Activated CD4-positive, alpha-beta T cell treated with anti-CD3 and anti-CD28 coated beads, Interleukin-2, Interleukin-6, amounts not matched to agents 100 ng/mL and 50 ng/mL, durations not matched to agents 16 hours and 8 hours (primary cell): ENCODE measurements at regions not wholly inside any gene's neighbourhood (a gene's known extent, or its start where the extent isn't known, plus 50 kb on each side); places are given as distances from the start of the nearest gene placed in this dataset.
"Not testable (repeated sequence)": the region's sequence is repeated elsewhere in the genome, so short reads cannot be mapped to it uniquely, and the experiment has no call there.

Source experiments
- DNase-seq: peaks from one replicate; pipeline ENCODE4 v3.0.0-alpha.2; 2020

GRCh38 chr2:87439617-87440204 is 308.2 kb upstream of the PLGLB2 start:
- DNase-seq: not testable (repeated sequence)

- DNase-seq: not testable (repeated sequence)
Observed at GRCh38 chr2:87440650-87441049, 307.2 kb upstream of the PLGLB2 start.

GRCh38 chr2:87441375-87441774 is 306.5 kb upstream of the PLGLB2 start:
- peak; percentile 71 for DNase-seq

- DNase-seq: peak; percentile 71
Observed at GRCh38 chr2:87442983-87443577, 304.8 kb upstream of the PLGLB2 start.

GRCh38 chr2:87444951-87445350 is 302.9 kb upstream of the PLGLB2 start:
- DNase-seq: peak; percentile 31

- DNase-seq: not testable (repeated sequence)
Observed at GRCh38 chr2:87445613-87446312, 302.1 kb upstream of the PLGLB2 start.

GRCh38 chr2:87446313-87446696 is 301.6 kb upstream of the PLGLB2 start:
- DNase-seq: not testable (repeated sequence)

- not testable (repeated sequence) for DNase-seq
Observed at GRCh38 chr2:87449462-87449980, 298.4 kb upstream of the PLGLB2 start.

GRCh38 chr2:87452193-87452592 is 295.7 kb upstream of the PLGLB2 start:
- not testable (repeated sequence) for DNase-seq

- DNase-seq: not testable (repeated sequence)
Observed at GRCh38 chr2:87452861-87453260, 295.0 kb upstream of the PLGLB2 start.

GRCh38 chr2:87453965-87454364 is 293.9 kb upstream of the PLGLB2 start:
- not testable (repeated sequence) for DNase-seq

GRCh38 chr2:87454421-87454820 is 293.5 kb upstream of the PLGLB2 start:
- not testable (repeated sequence) for DNase-seq

- not testable (repeated sequence) for DNase-seq
Observed at GRCh38 chr2:87455209-87455853, 292.6 kb upstream of the PLGLB2 start.

GRCh38 chr2:87455854-87456249 is 292.0 kb upstream of the PLGLB2 start:
- DNase-seq: peak; percentile 58

- DNase-seq: peak; percentile 44
Observed at GRCh38 chr2:87456477-87457128, 291.3 kb upstream of the PLGLB2 start.

- peak; percentile 33 for DNase-seq
Observed at GRCh38 chr2:87457129-87457499, 290.8 kb upstream of the PLGLB2 start.

GRCh38 chr2:87458938-87459337 is 288.9 kb upstream of the PLGLB2 start:
- DNase-seq: not testable (repeated sequence)

- DNase-seq: not testable (repeated sequence)
Observed at GRCh38 chr2:87460104-87460503, 287.8 kb upstream of the PLGLB2 start.

- not testable (repeated sequence) for DNase-seq
Observed at GRCh38 chr2:87460662-87461061, 287.2 kb upstream of the PLGLB2 start.

- not testable (repeated sequence) for DNase-seq
Observed at GRCh38 chr2:87461671-87462070, 286.2 kb upstream of the PLGLB2 start.

- peak; percentile 31 for DNase-seq
Observed at GRCh38 chr2:87464219-87464618, 283.7 kb upstream of the PLGLB2 start.

GRCh38 chr2:87465730-87466129 is 282.2 kb upstream of the PLGLB2 start:
- DNase-seq: not testable (repeated sequence)

GRCh38 chr2:87466591-87467120 is 281.2 kb upstream of the PLGLB2 start:
- DNase-seq: peak; percentile 69
